Activated B cell treated with CpG ODN at 0.5 μM for 24 hours (primary cell): ENCODE measurements at regions not wholly inside any gene's neighbourhood (a gene's known extent, or its start where the extent isn't known, plus 50 kb on each side); places are given as distances from the start of the nearest gene placed in this dataset.
A peak's percentile ranks its signal among the peaks of the same experiment; 100 is the strongest.
"Not testable (repeated sequence)": the region's sequence is repeated elsewhere in the genome, so short reads cannot be mapped to it uniquely, and the experiment has no call there.

ENCODE experiments used
- ATAC-seq: fragments of 200-7000 bp; cut with Tn5 transposase; one replicate; pipeline ENCODE4 v1.10.0; 2021; ENCODE audit warnings: low read depth, mild to moderate bottlenecking, moderate library complexity
- CTCF ChIA-PET: fragments of 350-600 bp; sonication (Branson Sonifier 250); formaldehyde crosslinking; loops from one replicate; lab custom pipeline; 2021; ENCODE audit warnings: antibody characterized with exemption; lab: Charles Lee
- POLR2A ChIA-PET: fragments of 350-600 bp; sonication (Branson Sonifier 250); formaldehyde crosslinking; loops from one replicate; lab custom pipeline; 2021; ENCODE audit warnings: antibody characterized with exemption; lab: Charles Lee
- DNase-seq: peaks from one replicate; pipeline ENCODE4 v3.0.0; 2022
- H3K27ac Mint-ChIP-seq: one replicate; pipeline ENCODE4 v1.8.0; 2020; ENCODE audit warnings: mixed read lengths
- H3K27me3 Mint-ChIP-seq: one replicate; pipeline ENCODE4 v1.8.0; 2021; ENCODE audit warnings: mixed read lengths
- H3K36me3 Mint-ChIP-seq: one replicate; pipeline ENCODE4 v1.8.0; 2021; ENCODE audit warnings: low read depth, mixed read lengths
- H3K4me1 Mint-ChIP-seq: one replicate; pipeline ENCODE4 v1.8.0; 2021; ENCODE audit warnings: mixed read lengths
- H3K4me3 Mint-ChIP-seq: one replicate; pipeline ENCODE4 v1.8.0; 2020; ENCODE audit warnings: mild to moderate bottlenecking, mixed read lengths
- H3K9me3 Mint-ChIP-seq: one replicate; pipeline ENCODE4 v1.8.0; 2020; ENCODE audit warnings: mixed read lengths
- intact Hi-C: fragments of 100-400 bp; cut with micrococcal nuclease; formaldehyde crosslinking; loops from one replicate; pipeline ENCODE4 v1.15.1; 2024
- TF ChIP-seq, protein P1 (sequence below): fragments of 200-600 bp; IDR thresholded peaks from one replicate; pipeline ENCODE4 v1.8.0; 2022; ENCODE audit warnings: antibody characterized with exemption, mild to moderate bottlenecking

DNA sequence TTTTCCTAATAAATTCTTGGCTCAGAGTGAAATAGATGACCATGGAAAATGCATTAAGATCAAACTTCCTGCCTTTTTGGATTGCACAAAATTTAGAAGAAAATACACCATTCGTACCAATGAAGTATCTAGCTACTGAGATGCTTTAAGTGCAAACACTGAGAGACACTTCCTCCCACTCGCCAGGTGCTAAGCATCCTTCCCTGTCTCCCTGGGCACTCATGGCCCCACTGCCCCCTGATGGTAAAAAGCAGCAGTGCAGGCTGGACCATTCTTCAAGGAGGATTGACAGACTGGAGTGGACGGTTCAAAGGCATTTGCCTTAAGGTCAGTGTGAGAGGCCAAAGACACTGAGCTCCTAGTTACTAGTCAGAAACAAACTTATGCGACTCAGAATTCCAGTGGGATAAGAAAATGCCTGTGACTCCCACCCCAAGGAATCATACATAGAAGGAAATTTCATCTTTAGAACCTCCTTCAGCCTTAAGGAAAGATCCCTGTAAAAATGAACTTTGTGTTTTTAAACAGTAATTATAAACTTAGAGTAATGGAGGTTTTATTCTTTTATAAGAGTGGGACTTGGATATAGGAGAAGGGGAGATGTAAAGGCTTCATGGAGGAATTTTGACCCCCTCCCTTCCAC, 86.0 kb upstream of the SLC30A5 start:
- POLR2A ChIA-PET: no interaction called here
- H3K27ac Mint-ChIP-seq: no peak overlapping the region
- DNase-seq (peak; percentile 52), ATAC-seq (peak; percentile 77)
- H3K27me3 Mint-ChIP-seq: peaks cover 37% of the 10 kb centered on the region
- intact Hi-C loops: loop anchor here (1.0 kb wide), 2 partner anchors 544 to 722 kb away; no protein-coding TSS in a partner anchor
- TF ChIP-seq, protein P1, sequence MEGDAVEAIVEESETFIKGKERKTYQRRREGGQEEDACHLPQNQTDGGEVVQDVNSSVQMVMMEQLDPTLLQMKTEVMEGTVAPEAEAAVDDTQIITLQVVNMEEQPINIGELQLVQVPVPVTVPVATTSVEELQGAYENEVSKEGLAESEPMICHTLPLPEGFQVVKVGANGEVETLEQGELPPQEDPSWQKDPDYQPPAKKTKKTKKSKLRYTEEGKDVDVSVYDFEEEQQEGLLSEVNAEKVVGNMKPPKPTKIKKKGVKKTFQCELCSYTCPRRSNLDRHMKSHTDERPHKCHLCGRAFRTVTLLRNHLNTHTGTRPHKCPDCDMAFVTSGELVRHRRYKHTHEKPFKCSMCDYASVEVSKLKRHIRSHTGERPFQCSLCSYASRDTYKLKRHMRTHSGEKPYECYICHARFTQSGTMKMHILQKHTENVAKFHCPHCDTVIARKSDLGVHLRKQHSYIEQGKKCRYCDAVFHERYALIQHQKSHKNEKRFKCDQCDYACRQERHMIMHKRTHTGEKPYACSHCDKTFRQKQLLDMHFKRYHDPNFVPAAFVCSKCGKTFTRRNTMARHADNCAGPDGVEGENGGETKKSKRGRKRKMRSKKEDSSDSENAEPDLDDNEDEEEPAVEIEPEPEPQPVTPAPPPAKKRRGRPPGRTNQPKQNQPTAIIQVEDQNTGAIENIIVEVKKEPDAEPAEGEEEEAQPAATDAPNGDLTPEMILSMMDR: peak; percentile 72
- H3K4me1 Mint-ChIP-seq: no peaks in the 10 kb centered on the region
- H3K4me3 Mint-ChIP-seq: no peak overlapping the region
- CTCF ChIA-PET: interaction anchor here (0.6 to 3.5 kb wide), 5 partner anchors 9 to 725 kb away, joined by 3 to 27 read pairs (median 3); no protein-coding TSS in a partner anchor
- H3K36me3 Mint-ChIP-seq: no peaks in the 10 kb centered on the region
- H3K9me3 Mint-ChIP-seq: no peaks in the 10 kb centered on the region

DNA sequence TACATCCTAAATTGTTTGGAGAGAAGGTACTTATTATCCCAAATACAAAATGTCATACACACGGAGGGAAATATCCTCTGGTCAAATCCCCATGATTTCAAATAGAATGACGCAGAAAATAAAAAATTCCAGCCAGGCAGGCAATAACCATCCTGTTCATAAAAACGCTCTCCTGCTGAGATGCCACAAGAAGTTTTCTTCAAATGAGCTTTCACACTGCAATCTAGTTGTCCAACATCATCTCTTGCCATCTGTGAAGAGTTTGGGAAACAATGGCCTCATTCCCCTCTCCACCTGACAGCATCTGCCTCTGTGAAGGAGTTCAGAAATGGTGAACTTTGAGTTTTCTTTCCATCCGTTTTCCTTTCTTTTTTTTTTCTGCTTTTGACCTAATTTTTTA, 83.3 kb upstream of the SLC30A5 start:
- peaks cover 21% of the 10 kb centered on the region for H3K27me3 Mint-ChIP-seq
- ChIA-PET POLR2A (no interaction called here), CTCF (no interaction called here)
- no peaks in the 10 kb centered on the region for H3K4me1 Mint-ChIP-seq
- no peak overlapping the region for H3K4me3 Mint-ChIP-seq
- no peak overlapping the region for H3K27ac Mint-ChIP-seq
- ATAC-seq: no peak
- TF ChIP-seq, protein P1: no peak
- intact Hi-C loops: no loop called here
- no peak for DNase-seq
- H3K36me3 Mint-ChIP-seq: no peaks in the 10 kb centered on the region
- H3K9me3 Mint-ChIP-seq: peaks cover 9% of the 10 kb centered on the region

DNA sequence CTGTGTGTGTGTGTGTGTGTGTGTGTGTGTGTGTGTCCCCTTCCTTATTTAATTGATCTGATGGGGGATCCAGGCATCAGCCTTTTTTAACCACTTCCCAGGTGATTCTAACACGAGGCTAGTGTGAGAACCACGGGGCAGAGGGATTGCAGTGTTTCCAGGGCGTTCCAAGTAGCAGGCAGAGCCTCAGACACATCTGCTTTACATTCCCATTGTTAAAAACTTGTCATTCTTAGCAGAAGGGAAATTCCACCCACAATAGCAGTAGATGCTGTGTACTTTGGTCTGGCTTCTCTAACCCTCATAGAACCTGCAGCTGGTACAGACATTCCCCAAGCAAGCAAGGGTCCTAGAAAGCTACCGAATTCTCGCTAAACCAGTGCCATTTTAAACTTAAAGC, 81.9 kb upstream of the SLC30A5 start:
- ChIA-PET POLR2A (no interaction called here), CTCF (no interaction called here)
- no peaks in the 10 kb centered on the region for H3K36me3 Mint-ChIP-seq
- H3K4me3 Mint-ChIP-seq: no peak overlapping the region
- intact Hi-C loops: no loop called here
- DNase-seq (no peak), ATAC-seq (no peak)
- peaks cover 17% of the 10 kb centered on the region for H3K27me3 Mint-ChIP-seq
- TF ChIP-seq, protein P1: no peak
- H3K27ac Mint-ChIP-seq: no peak overlapping the region
- H3K4me1 Mint-ChIP-seq: no peaks in the 10 kb centered on the region
- peaks cover 9% of the 10 kb centered on the region for H3K9me3 Mint-ChIP-seq

DNA sequence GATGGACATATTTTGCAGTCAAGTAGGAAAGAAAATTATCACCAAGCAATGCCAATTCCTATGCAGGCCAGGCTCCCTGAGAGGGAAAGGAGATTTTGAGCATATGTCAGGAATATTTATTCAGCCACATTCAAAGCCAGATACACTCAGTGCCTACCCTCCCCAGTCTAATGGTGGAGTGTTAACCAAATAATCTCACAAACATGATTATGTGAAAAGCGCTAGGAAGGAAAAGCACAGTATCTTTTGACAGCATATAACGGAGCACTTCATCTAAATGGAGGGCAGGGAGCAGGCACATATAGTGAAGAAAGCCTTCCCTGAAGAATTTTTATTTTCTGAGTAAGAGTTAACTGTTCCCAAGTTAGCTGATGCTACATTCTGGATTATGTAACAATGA, 80.3 kb upstream of the SLC30A5 start:
- no peaks in the 10 kb centered on the region for H3K36me3 Mint-ChIP-seq
- ChIA-PET POLR2A (no interaction called here), CTCF (interaction anchor here (0.6 kb wide), 1 partner anchor 493 kb away, joined by 3 read pairs; no protein-coding TSS in a partner anchor)
- no peak for DNase-seq
- H3K4me1 Mint-ChIP-seq: no peaks in the 10 kb centered on the region
- no peak overlapping the region for H3K27ac Mint-ChIP-seq
- intact Hi-C loops: no loop called here
- H3K9me3 Mint-ChIP-seq: peaks cover 9% of the 10 kb centered on the region
- ATAC-seq: no peak
- peaks cover 10% of the 10 kb centered on the region for H3K27me3 Mint-ChIP-seq
- TF ChIP-seq, protein P1: no peak
- no peak overlapping the region for H3K4me3 Mint-ChIP-seq

DNA sequence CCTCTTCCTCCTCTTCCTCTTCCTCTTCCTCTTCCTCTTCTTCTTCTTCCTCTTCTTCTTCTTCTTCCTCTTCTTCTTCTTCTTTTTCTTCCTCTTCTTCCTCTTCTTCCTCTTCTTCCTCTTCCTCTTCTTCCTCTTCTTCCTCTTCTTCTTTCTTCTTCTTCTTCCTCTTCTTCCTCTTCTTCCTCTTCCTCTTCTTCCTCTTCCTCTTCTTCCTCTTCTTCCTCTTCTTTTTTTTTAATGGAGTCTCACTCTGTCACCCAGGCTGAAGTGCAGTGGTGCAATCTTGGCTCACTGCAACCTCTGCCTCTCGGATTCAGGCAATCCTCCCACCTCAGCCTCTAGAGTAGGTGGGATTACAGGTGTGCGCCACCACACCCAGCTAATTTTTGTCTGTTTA, 79.8 kb upstream of the SLC30A5 start:
- H3K36me3 Mint-ChIP-seq, H3K4me1 Mint-ChIP-seq, POLR2A ChIA-PET, H3K9me3 Mint-ChIP-seq, intact Hi-C loops, CTCF ChIA-PET, DNase-seq, ATAC-seq, H3K4me3 Mint-ChIP-seq: not testable (repeated sequence)
- Mint-ChIP-seq H3K27me3 (peaks cover 12% of the 10 kb centered on the region), H3K27ac (peak overlapping the region; percentile 65)
